Activated naive CD4-positive, alpha-beta T cell treated with anti-CD3 and anti-CD28 coated beads for 36 hours (primary cell): ENCODE measurements at regions not wholly inside any gene's neighbourhood (a gene's known extent, or its start where the extent isn't known, plus 50 kb on each side); places are given as distances from the start of the nearest gene placed in this dataset.

Experiments
- CTCF ChIA-PET: fragments of 350-600 bp; sonication (Branson Sonifier 250); formaldehyde crosslinking; loops from one replicate; lab custom pipeline; 2021; ENCODE audit warnings: antibody characterized with exemption; lab: Charles Lee
- DNase-seq: peaks from one replicate; pipeline ENCODE4 v3.0.0-alpha.2; 2020
- H3K27ac Mint-ChIP-seq: one replicate; pipeline ENCODE4 v1.8.0; 2021; ENCODE audit warnings: mild to moderate bottlenecking, mixed read lengths
- H3K27me3 Mint-ChIP-seq: one replicate; pipeline ENCODE4 v1.8.0; 2021; ENCODE audit warnings: low read depth, mixed read lengths
- H3K36me3 Mint-ChIP-seq: one replicate; pipeline ENCODE4 v1.8.0; 2021; ENCODE audit warnings: low read depth, mixed read lengths
- H3K4me1 Mint-ChIP-seq: one replicate; pipeline ENCODE4 v1.8.0; 2021; ENCODE audit warnings: low read depth, mixed read lengths
- H3K4me3 Mint-ChIP-seq: one replicate; pipeline ENCODE4 v1.8.0; 2021; ENCODE audit warnings: mild to moderate bottlenecking, moderate library complexity, mixed read lengths
- H3K9me3 Mint-ChIP-seq: one replicate; pipeline ENCODE4 v1.8.0; 2021; ENCODE audit warnings: mixed read lengths
- intact Hi-C: fragments of 100-400 bp; cut with micrococcal nuclease; formaldehyde crosslinking; loops from one replicate; pipeline ENCODE4 v1.15.1; 2023

DNA sequence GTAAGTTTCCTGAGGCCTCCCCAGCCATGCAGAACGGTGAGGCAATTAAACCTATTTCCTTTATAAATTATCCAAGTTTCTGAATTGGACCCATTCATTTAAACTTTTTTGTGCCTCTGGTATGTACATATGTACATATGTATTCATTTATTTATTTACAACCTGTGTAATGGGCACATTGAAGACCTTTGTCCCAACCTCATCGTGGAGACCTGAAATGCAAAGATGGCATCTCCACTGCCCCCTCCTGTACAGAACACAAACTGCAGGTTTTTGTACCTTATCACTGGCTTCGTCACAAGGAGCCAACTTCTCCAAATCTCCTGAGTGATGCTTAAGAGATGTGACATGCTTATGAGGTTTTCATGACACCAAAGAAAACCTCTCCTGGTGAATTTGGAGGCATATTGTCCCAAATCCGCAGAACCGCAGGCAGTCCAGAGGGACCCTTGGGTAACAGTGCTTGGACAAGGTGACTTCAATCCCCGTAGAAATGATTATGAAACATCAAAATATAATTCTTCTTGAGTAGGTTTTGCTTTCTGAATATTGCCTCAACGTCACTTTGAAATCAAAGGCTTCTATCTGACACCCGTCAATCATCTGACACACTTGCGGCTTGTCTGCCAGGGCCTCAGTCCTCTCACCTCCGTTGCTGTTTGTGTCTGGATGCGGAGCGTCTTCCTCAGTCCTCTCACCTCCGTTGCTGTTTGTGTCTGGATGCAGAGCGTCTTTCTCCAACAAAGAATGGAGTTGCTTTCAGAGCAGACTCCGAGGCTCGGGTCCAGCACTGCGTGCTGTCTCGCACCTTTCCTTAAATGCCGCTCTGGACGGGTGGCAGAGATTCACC, 135.0 kb upstream of the IRX4 start:
- H3K36me3 Mint-ChIP-seq: no peaks in the 10 kb centered on the region
- H3K27me3 Mint-ChIP-seq: peaks cover 14% of the 10 kb centered on the region
- H3K27ac Mint-ChIP-seq: no peak overlapping the region
- CTCF ChIA-PET: no interaction called here
- DNase-seq: peak; percentile 62
- H3K4me1 Mint-ChIP-seq: no peaks in the 10 kb centered on the region
- no peak overlapping the region for H3K4me3 Mint-ChIP-seq
- intact Hi-C loops: loop anchor here (1.0 to 2.0 kb wide), 3 partner anchors 254 to 351 kb away; no protein-coding TSS in a partner anchor
- H3K9me3 Mint-ChIP-seq: no peaks in the 10 kb centered on the region

DNA sequence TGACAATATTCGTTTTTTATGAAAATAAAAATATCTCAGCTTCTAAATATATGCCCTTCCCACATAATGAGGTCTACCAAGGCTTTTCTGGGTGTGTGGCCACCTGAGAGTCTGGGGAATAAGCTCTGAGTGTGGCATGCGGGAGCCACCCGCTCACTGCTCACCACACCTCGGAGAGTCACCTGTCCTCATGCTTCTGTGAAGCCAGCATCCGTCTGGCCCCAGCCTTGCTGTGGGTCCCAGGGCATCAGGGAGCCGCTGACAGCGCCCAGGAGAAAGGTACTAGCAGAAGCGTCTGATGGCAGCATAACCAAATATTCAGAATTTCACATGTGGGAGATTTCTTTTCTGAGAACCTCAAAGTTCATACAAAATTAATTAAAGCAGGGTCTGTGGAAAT, 133.2 kb upstream of the IRX4 start:
- H3K27ac Mint-ChIP-seq: no peak overlapping the region
- no peak for DNase-seq
- H3K4me1 Mint-ChIP-seq: no peaks in the 10 kb centered on the region
- H3K9me3 Mint-ChIP-seq: no peaks in the 10 kb centered on the region
- CTCF ChIA-PET: interaction anchor here (1.3 kb wide), 1 partner anchor 277 kb away, joined by 4 read pairs; no protein-coding TSS in a partner anchor
- H3K4me3 Mint-ChIP-seq: no peak overlapping the region
- intact Hi-C loops: loop anchor here (2.0 kb wide), 2 partner anchors 277 to 349 kb away; no protein-coding TSS in a partner anchor
- no peaks in the 10 kb centered on the region for H3K36me3 Mint-ChIP-seq
- H3K27me3 Mint-ChIP-seq: peaks cover 8% of the 10 kb centered on the region

DNA sequence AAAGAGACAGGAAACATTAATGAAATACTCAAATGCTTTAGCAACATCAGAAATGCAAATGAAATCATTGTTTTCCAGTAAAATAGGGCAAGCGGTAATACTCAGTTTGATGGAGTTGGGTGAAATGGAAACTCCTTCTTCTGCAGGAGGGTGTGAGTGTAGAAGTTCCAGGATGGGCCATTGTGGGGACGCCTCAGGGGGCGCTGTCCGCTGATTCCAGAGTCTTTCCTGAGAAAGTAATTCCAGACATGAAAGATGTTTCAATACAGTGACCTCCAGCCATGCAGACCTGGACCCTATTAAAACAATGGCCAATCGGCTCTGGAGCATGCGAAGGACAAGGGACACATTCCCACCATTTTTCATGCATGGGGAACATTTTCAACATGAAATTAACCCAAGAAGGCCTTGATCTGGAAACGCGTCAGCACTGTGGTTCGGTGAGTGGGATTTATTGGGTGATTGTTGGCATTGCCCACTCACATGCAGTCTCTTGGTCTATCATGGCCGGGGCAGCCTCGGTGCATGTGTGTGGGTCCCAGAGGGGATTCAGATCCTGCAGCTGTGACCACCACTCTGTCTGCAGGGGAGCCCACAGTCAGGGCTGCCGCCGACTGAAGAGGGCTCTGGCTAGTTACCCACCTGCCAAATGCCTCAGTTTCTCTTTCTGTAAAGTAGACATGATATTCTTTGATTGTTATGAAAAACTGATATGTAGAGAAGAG, 132.6 kb upstream of the IRX4 start:
- CTCF ChIA-PET: interaction anchor here (1.3 kb wide), 1 partner anchor 277 kb away, joined by 4 read pairs; no protein-coding TSS in a partner anchor
- H3K27ac Mint-ChIP-seq: peak overlapping the region; percentile 3

DNA sequence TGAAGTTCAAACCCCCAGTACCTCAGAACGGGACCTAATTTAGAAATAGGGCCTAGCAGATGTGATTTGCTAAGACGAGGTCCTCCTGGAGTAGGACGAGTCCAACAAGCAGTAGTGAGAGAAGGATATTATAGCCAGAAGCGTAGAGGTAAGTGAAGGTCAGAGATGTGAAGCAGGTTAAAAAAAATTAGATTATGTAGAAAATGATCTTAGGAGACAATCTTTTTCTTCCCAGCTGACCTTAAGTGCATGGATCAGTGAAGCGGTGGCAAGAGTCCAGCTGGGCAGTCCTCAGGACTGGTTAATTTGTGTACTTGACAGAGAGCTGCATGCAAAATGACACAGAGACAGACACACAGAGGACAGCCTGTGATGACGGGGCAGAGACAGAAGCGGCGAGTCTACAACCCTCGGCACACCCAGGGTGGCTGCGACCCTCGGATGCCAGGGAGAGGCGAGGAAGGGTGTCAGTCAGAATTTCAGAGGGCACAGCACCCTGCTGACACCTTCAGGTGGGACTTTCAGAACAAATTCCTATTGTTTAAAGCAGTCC, 131.4 kb upstream of the IRX4 start:
- no peak for DNase-seq
- Mint-ChIP-seq H3K4me1 (no peaks in the 10 kb centered on the region), H3K4me3 (no peak overlapping the region), H3K27ac (no peak overlapping the region), H3K36me3 (no peaks in the 10 kb centered on the region), H3K27me3 (peaks cover 8% of the 10 kb centered on the region), H3K9me3 (no peaks in the 10 kb centered on the region)
- CTCF ChIA-PET: no interaction called here
- intact Hi-C loops: no loop called here

More for the DNA sequence above, 132.6 kb upstream of the IRX4 start:
- peaks cover 9% of the 10 kb centered on the region for H3K27me3 Mint-ChIP-seq
- intact Hi-C loops: no loop called here
- no peak for DNase-seq
- no peak overlapping the region for H3K4me3 Mint-ChIP-seq
- H3K9me3 Mint-ChIP-seq: no peaks in the 10 kb centered on the region
- no peaks in the 10 kb centered on the region for H3K36me3 Mint-ChIP-seq
- H3K4me1 Mint-ChIP-seq: no peaks in the 10 kb centered on the region

DNA sequence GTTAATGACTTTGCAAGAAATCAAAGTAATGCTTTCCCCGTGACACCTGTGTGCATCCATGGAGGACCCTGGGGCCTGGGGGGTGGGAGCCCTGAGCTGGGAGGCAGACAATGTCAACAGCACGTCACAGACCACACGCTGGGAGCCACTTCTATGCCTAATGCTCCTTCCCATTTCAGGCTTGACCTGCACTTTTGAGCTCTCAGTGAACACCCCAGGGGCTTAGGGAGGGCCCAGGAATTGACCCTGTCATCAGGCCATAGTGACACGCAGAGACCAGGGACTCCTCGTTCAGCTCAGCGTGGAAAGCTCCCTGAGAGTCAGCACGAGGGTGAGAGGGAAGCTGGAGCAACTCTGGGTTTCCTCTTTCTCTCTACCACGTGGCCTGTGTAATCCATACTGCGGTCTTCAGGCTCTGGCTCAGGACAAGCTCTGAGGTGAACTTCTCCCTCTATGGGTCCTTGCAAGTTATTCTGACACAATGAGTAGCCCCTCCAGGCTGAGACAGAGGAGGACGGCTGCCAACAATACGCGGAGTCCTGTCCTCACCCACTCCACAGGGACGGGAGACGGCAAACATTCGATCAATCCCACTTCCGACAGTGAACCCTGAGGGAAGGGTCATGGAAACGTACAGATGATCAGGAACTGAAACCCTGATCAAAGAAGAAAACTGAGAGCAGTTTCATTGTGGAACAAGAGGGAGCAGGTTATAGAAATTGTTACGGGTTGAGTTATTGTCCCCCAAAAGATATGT, 130.8 kb upstream of the IRX4 start:
- H3K4me1 Mint-ChIP-seq: no peaks in the 10 kb centered on the region
- no peak overlapping the region for H3K4me3 Mint-ChIP-seq
- no peak overlapping the region for H3K27ac Mint-ChIP-seq
- H3K27me3 Mint-ChIP-seq: peaks cover 14% of the 10 kb centered on the region
- no peaks in the 10 kb centered on the region for H3K36me3 Mint-ChIP-seq
- CTCF ChIA-PET: no interaction called here
- no peaks in the 10 kb centered on the region for H3K9me3 Mint-ChIP-seq
- DNase-seq: no peak
- intact Hi-C loops: no loop called here

DNA sequence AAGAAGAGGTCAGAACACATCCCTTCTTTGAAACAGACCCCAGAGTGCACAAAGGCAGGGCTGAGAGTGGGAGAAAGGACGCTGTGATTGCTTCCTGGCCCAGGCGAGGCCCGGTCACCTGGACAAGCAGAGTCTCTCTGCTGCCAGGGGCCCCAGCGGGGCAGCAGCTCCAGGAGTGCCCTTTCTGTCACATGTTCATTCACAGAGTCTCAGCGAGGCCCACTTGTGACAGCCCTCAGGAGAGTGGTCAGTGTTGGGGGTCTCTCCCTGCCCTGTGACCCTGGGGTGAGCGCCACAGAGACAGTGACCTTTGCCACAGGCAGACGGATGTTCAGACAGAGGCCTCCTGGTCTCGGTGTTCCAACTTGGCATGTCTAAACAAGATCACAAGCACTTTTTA, 130.2 kb upstream of the IRX4 start:
- H3K36me3 Mint-ChIP-seq: no peaks in the 10 kb centered on the region
- H3K27me3 Mint-ChIP-seq: peaks cover 10% of the 10 kb centered on the region
- intact Hi-C loops: no loop called here
- CTCF ChIA-PET: no interaction called here
- H3K9me3 Mint-ChIP-seq: no peaks in the 10 kb centered on the region
- DNase-seq: no peak
- no peak overlapping the region for H3K4me3 Mint-ChIP-seq
- H3K27ac Mint-ChIP-seq: no peak overlapping the region
- H3K4me1 Mint-ChIP-seq: no peaks in the 10 kb centered on the region

DNA sequence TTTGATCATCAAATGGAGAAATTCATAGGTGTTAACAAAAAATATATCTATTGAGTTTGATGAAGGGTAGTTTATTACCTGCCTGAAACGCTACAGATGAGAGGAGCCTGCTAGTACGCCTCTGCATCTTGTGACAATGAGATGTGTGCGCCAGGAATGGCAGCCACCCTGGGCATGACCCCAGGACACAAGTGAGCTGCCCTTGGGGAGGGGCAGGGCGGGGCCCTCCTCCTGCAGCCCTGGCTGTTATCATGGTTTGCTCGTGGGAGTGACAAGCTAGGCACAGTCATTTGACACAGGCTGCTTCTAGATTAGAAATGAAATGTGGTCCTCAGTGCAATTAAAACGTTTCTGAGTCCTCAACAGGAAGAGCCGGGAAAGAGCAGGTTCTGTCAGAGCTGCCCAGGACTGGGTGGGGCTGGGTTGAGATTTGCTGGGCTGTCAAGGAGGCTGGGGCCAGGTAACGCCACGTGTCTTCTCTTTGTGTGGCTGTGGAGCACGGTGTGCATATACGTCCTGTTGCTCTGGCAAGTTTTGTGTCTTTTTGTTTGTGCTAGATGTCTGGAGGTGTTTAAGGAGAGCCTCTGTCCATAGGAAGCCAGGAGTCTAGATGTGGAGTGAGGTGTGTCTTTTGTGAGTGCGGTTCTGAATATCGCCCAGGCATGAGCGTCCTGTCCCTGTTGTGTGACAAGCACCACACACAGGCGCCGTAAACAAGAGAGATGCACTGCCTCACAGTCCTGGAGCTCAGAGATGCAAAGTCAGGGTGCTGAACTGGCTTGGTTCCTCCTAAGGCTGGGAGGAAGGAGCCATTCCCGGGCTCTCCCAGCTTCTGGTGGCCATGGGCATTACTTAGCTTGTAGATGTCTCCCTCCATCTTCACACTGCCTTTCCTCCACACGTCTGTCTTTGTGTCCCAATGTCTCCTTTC, 129.0 kb upstream of the IRX4 start:
- H3K27ac Mint-ChIP-seq: no peak overlapping the region
- CTCF ChIA-PET: interaction anchor here (1.0 kb wide), 1 partner anchor 9 kb away, joined by 3 read pairs; no protein-coding TSS in a partner anchor
- no peak overlapping the region for H3K4me3 Mint-ChIP-seq
- no peaks in the 10 kb centered on the region for H3K36me3 Mint-ChIP-seq
- no peaks in the 10 kb centered on the region for H3K9me3 Mint-ChIP-seq
- H3K27me3 Mint-ChIP-seq: peaks cover 10% of the 10 kb centered on the region
- DNase-seq: no peak
- intact Hi-C loops: no loop called here
- no peaks in the 10 kb centered on the region for H3K4me1 Mint-ChIP-seq

DNA sequence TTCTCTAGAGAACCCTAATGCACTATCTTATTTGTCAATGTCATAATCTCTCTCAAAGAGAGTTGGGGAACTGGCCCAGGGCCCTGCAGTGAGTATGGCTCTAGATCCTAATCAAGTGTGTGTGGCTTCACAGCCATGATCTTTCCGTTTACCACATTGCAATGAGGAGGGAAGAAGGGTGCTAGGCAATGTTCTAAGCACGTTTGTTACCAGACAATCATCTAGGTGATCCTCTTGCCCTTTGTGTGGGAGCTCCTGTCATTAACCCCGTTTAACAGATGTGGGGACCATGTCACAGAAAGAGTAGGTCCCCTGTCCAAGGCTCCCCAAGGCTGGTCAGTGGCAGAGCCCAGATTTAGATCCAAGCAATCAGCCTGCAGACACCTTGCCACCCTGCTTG, 128.2 kb upstream of the IRX4 start:
- DNase-seq: no peak
- Mint-ChIP-seq H3K27me3 (peaks cover 10% of the 10 kb centered on the region), H3K36me3 (no peaks in the 10 kb centered on the region), H3K4me1 (no peaks in the 10 kb centered on the region), H3K9me3 (no peaks in the 10 kb centered on the region), H3K4me3 (no peak overlapping the region), H3K27ac (no peak overlapping the region)
- intact Hi-C loops: no loop called here
- CTCF ChIA-PET: interaction anchor here (1.0 kb wide), 1 partner anchor 10 kb away, joined by 3 read pairs; no protein-coding TSS in a partner anchor

DNA sequence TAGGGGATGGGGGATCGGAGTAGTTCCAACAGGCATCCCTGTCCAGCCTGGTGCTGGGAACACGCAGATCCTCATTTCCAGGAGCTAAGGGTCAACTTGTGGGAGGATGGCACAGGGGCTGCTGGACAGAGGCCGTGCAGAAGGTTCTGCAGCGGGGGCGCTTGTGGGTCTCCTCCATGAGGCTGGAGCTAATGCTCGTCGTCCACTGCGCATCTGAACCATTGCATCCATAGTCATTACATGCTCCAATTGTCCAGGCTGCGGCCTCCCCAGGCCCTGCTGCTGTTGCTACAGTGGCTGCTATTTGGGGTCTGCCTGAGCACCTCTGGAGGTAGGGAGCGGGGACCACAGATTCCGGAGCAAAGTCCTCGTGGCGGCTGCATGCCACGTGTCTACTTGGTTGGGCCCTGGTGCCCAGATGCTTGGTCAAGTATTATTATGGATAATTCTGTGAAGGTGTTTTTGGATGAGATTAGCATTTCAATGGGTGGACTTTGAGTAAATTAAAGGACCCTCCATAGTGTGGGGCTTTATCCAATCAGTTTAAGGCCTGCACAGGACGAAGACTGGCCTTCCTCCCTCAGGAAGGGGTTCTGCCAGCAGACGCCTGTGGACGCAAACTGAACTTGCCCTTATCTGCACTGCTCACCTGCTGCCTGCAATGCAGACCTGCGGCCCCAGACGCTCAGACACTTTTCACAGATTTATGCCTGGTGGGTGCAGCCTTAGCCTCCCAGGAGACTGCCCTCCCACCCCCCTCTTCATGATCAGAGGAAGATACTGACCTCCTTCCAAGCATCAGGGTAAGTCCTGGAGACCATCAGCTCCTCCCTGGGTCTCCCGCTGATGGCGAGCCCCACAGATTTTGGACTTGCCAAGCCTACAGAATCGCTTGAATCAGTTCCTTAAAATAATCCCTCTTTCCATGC, 127.5 kb upstream of the IRX4 start:
- H3K36me3 Mint-ChIP-seq: no peaks in the 10 kb centered on the region
- CTCF ChIA-PET: no interaction called here
- no peak overlapping the region for H3K4me3 Mint-ChIP-seq
- intact Hi-C loops: no loop called here
- DNase-seq: no peak
- no peaks in the 10 kb centered on the region for H3K9me3 Mint-ChIP-seq
- H3K27ac Mint-ChIP-seq: no peak overlapping the region
- no peaks in the 10 kb centered on the region for H3K4me1 Mint-ChIP-seq
- peaks cover 10% of the 10 kb centered on the region for H3K27me3 Mint-ChIP-seq

DNA sequence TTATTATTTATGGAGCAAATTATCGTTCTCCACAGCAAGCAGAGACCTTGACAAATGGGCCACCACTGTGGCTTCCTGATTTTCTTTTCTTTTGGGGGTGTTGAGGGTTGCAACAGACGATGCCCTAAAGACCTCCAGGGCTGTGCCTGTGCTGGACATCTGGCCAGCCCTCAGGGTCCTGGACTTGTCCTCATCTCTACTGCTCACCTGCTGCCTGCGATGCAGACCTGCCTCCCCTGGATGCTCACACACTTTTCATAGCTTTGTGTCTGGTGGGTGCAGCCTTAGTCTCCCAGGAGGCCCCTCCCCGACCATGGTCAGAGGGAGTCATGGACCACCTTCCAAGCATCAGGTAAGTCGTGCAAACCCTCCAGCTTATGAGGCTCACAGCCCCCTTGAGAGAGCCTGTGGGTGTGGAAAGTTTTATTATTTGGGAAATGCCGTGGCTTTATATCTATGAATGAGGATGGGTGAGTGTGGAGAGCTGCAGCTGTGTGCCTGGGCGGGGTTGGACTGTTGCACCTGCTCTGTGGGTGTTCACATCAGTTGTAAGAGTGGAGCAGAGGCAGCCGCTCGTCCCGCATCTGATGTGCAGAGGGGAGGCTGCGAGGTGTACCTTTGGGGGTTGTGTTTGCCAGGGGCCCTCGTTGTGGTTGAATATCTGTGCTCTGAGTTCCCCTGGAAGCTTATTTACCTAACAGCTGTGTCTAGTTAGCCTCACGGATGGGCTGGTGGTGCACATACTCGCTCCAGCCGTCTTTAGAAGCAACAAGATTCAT, 126.3 kb upstream of the IRX4 start:
- no peak overlapping the region for H3K4me3 Mint-ChIP-seq
- CTCF ChIA-PET: no interaction called here
- H3K27ac Mint-ChIP-seq: no peak overlapping the region
- no peaks in the 10 kb centered on the region for H3K4me1 Mint-ChIP-seq
- H3K36me3 Mint-ChIP-seq: no peaks in the 10 kb centered on the region
- intact Hi-C loops: no loop called here
- no peaks in the 10 kb centered on the region for H3K9me3 Mint-ChIP-seq
- H3K27me3 Mint-ChIP-seq: peaks cover 13% of the 10 kb centered on the region
- no peak for DNase-seq
